ENCODE measurements at regions not wholly inside any gene's neighbourhood (a gene's known extent, or its start where the extent isn't known, plus 50 kb on each side); places are given as distances from the start of the nearest gene placed in this dataset.

- no peak for DNase-seq
These were observed 711.9 kb downstream of the SUCLG1 start for GRCh38 chr2:83747141-83747540.

- no peak for DNase-seq
These were observed 714.2 kb downstream of the SUCLG1 start for GRCh38 chr2:83744855-83745254.

DNA sequence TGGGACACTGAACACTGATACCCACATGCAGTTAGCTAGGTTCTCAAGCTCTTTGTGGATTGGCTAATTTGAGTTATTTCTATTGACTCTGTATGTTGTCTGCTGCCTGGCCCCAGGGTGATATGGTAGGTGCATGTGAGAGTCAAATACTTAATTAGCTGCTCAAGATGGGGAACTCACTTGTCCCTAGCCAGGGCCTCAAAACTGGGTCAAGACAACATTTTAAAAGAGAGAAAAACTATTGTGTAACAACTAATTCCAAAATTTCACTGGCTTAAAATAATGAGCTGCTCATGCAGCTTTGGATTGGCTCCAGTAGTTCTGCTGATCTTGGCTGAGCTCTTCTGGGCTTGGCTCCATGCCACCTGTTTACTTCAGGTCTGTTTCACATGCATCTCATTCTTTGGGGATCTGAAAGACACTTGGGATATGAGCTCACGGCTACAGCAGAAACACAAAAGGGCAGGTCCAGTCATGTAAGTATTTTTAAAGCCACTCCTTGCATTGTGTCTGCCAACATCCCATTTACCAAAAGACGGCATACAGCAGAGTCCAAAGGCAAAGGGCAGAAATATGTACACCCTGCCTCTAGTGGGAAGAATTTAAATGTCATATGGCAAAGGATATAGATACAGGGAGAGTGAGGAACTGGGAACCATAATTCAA, 716.8 kb downstream of the SUCLG1 start:
- no peak for DNase-seq

GRCh38 chr2:83730223-83730622, 728.9 kb downstream of the SUCLG1 start:
- no peak for DNase-seq

- no peak for DNase-seq
These were observed 733.3 kb downstream of the SUCLG1 start for GRCh38 chr2:83725735-83726134.

DNA sequence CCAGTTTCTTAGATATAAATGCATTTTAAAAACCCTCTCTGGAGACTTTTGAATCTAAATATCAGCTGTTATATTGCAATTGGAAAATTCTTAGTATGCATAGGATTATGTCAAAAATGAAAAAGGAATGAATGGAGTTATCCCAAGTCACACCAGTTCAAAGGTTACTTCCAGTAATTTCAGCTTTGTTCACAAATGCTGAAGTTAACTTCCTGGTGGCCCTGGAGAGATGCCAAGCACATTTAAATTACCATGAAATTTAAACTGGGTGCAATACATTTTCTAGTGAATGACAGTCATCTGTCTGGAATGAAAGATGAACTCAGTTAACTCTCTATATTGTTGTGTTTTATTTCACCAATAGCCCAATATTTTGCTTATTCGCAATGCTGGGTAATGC, 753.9 kb downstream of the SUCLG1 start:
- DNase-seq, result no peak

GRCh38 chr2:83703598-83703997, 755.5 kb downstream of the SUCLG1 start:
- no peak for DNase-seq

DNA sequence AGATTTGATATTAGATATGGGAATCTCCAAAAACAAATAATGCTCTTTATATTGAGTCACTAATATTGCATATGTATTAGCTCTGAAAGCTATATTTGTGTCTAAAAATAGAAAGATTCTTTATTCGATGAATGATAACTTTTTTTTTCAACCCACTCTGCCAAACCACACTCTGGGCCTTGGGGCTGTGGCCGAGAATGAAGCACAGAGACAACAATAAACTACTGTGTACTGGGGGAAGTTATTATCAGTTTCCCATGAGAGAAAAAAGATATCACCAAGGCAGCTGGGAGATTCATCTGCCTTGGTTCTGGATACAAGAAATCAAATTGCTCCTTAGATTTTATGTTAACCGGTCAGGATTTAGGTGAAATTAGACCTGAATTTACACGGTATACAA, 762.2 kb downstream of the SUCLG1 start:
- DNase-seq, result no peak

GRCh38 chr2:83695530-83695929, 763.5 kb downstream of the SUCLG1 start:
- no peak for DNase-seq

- no peak for DNase-seq
These were observed 764.0 kb downstream of the SUCLG1 start for GRCh38 chr2:83695037-83695436.

GRCh38 chr2:83689402-83689801, 769.7 kb downstream of the SUCLG1 start:
- DNase-seq, result no peak

GRCh38 chr2:83686863-83687262, 772.2 kb downstream of the SUCLG1 start:
- DNase-seq, result no peak

DNA sequence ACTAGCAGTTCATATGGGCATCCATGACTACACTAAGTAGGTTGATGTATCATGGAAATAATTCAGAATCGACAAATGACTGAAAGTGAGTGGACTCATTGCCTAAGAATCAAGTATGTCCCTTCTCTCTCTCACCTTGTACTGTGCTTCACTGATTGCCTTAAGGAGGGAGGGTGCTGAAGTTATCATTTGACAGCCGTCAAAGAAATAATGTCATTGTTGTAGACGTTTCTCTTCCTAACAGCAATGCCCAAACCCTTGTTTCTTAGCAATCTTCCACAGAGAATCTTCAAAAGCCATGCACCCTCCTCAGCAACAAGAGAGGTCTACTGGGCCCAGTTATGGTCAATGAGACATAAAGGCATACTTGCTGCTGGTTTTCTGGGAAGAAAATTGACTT, 785.0 kb downstream of the SUCLG1 start:
- DNase-seq, result no peak

DNA sequence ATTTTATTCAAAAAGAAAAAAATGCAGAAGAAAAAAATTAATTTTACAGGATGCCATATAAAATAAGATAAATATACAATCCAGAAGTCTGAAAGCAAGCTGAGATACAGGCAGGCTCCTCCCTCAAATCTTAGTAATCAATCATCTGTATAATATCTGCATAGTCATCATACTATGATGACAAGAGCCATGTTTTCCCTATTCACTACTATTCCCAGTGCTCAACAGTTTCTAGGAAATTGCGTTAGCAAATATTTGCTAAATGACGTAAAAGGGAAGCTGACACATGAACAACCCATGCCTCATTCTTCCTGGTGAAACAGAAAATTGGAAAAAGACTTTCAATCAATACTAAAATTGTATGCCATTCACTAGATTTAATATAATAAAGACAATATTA, 793.2 kb downstream of the SUCLG1 start:
- no peak for DNase-seq

DNA sequence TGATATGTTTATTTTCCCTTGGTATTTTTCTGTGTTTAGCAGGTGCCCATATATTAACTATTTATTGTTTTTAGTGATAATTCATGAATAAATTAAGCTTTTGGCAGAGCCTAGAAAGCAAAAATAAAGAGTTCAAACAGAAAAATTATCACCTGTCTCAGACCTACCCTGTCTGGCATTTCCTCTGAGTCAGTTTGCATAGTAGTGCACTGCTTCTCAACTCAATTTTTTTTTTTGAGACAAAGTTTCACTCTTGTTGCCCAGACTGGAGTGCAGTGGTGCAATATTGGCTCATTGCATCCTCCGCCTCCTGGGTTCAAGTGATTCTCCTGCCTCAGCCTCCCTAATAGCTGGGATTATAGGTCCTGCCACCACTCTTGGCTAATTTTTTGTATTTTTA, 793.9 kb downstream of the SUCLG1 start:
- DNase-seq, result no peak

DNA sequence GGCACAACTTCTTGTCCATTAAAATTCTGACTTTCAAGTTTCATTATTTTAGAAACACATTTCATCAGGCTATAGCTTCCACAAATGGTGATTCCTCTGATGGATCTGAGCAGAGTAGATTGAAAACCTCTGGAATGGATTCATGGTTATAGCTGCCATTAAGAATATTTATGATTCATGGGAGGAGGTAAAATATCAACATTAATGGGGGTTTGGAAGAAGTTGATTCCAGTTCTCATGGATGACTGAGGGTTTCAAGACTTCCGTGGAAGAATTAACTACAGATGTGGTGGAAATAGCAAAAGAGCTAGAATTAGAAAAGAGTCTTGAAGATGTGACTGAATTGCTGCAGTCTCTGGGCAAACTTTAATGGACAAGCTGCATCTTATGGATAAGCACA, 797.4 kb downstream of the SUCLG1 start:
- DNase-seq, result no peak

DNA sequence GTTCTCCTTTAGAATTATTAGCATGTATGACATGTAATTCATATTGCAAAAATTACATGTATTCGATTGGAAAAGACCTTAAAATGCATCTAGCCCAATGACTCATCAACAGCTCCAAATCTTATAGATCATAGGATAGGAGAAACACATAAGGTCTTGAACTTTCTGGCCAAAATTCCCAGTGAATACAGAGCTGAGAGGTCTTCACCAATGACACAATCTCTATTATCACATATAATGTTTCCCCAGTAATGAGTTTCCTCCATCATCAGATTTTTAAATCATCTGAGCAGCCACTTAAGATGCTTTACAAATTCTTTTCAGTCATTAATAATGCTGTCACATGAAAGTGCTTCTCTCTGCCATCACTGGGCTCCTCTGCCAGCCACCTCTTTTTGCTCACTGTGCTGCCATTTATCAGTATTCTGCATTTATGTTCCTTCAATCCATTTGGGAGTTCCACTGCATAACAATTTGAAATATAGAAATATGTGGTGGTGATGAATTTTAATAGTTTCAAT, 804.9 kb downstream of the SUCLG1 start:
- DNase-seq, result no peak

DNA sequence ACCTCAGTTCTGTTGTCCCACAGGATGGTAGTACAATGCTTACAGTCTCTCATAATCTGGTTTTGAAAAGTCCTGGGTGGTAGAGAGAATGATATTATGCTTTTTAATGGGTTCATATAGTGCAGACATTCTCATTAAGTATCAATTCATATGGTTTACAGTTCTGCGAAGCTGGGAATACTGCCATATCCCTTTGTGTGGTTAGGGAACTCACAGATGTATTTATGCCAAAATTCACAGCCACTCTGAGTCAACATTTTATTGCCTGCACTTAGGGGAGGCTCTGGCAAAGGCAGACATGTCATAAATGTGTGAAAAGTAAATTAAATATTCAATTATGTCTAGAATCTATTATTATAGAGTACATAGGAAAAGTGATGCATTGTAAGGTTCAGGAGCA, 808.2 kb downstream of the SUCLG1 start:
- DNase-seq, result no peak

GRCh38 chr2:83650161-83650560, 808.9 kb downstream of the SUCLG1 start:
- DNase-seq, result no peak

DNA sequence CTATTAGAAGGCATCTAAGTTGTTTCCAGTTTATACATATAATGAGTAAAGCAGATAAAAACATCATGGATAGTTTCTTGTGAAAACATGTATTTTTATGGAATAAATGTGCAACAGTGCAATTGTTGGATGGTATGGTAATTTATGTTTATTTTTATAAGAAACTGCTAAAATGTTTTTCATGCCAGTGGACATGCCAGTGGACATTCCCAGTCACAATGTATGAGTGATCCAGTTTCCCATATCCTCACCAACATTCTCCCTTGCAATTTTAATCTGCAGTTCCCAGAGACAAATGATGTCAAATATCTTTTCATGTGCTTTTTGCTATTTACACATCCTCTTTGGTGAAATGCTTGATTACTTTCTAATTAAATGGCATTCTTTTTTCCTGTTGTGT, 818.6 kb downstream of the SUCLG1 start:
- DNase-seq, result no peak

- DNase-seq, result no peak
These were observed 825.7 kb downstream of the SUCLG1 start for GRCh38 chr2:83633423-83633822.

DNA sequence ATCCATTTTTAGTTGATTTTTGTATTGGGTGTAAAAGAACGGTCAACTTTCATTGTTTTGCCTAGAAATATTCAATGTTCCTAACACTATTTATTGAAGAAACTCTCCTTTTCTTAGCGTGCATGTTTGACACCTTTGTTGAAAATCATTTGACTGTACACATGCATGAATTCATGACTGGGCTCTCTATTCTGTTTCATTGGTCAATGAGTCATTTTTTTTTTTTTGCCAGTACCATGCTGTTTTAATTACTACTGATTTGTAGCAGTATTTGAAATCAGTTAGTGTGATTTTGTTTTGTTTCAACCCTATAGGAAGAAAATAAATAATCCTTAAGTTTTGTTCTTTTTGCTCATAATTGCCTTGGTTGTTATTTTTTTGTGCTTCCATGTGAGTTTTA, 828.7 kb downstream of the SUCLG1 start:
- no peak for DNase-seq

DNA sequence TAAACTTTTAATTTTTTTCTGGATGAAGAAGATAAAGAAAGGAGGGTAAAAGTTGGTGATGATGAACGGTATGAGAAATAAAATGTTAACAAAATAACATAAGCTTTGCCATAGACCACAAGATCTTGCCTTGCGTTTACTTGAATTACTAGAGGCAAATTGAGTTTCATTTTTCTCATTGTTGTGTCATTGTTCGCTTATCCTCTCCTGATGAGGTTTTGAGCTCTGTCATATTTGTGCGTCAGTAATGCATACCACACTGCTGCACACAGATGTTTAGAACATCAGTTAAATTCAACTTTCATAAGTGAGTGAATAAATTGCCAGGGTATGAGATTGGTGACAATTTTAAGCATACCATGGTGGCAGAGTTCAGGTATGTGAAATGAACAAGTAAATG, 843.6 kb downstream of the SUCLG1 start:
- no peak for DNase-seq

DNA sequence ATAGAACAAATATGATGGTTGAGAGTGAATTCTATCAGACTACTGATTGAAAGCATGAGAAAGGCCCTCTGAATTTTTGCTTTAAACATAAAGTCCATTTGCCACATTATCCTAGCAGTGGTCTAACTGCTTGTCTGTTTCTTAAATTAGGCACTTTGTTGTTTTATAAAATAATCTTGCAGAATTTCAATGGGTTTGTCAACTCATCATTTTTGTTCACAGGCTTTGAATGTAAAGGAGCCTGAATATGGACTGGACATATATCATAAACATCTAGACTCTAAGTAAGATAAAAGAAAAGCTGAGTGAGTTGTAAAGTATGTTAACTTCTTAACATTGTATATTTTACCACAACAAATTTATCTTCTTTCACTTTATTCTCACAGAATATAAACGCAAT, 845.9 kb downstream of the SUCLG1 start:
- DNase-seq, result no peak

DNA sequence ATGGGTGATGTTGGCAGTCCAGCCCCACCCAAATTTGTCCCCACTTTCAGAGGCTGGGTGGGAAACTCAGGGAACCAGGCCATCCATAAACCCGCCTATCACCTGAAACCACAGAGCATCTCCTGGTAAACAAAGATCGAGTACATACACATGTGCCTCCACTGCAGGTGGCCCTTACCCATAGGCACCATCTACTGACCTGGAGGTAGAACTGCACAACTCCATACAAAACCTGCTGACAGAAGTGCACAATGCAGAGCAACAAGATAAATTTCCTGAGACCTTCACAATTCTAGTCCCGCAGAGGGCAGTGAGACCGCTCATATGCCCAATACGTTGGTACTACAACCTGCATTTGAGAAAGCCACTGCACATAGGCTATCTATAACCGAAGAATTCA, 856.3 kb downstream of the SUCLG1 start:
- no peak for DNase-seq

Measured in stimulated activated CD4-positive, alpha-beta T cell treated with anti-CD3 and anti-CD28 coated beads, Interleukin-2, amount 100 ng/mL, for 48 hours (primary cell).